NCI-H2029 (cell line): ENCODE measurements at regions not wholly inside any gene's neighbourhood (a gene's known extent, or its start where the extent isn't known, plus 50 kb on each side); places are given as distances from the start of the nearest gene placed in this dataset.

Experiments
- DNase-seq: peaks from one replicate; lab custom pipeline; 2025; lab: John Stamatoyannopoulos, UW

DNA sequence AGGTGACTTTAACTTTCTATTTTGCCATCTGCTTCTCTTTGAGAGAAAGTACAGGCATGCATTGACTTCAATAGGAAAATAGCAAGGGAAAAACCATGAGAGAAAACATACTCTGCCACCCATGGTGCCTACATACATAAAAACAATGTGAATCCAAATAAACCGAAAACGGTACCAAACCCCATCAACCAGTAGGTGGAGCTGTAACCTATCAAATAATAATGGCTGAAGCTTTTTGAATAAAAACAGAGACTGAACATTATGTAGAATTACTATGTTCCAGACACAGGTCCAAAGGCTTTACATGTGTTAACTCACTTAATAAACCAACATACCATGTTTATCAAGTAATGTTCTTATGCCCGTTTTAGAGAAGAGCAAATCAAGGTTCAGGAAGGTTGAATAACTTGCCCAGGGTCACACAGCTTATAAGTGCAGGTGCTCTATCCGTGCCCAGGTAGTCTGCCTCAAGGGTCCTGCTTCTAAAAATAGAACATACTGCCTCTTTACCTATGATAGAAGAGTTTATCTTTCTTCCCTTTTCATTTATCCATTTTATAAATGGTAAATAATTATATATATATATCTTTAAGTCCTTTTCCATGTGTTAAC is 293.9 kb upstream of the SYT4 start:
- DNase-seq: peak; percentile 13

GRCh38 chr18:43572163-43572562 is 294.9 kb upstream of the SYT4 start:
- no peak for DNase-seq

DNA sequence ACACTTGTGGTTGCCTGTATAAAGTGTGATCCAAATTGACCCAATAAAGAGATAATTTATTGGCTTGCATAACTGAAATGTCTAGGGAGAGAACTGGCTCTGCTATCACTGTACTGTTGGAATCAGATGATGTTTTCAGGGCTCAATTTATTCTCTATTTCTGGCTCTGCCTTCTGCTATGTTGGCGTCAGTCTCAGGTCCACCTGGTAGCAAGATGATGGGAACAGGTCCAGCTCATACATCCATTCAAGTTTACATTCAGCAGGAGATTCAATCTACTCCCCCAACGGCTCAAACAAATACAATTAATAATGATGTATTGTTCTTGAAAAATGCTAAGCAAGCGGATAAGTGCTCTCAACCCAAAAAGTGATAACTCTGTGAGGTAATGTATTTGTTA is 297.7 kb upstream of the SYT4 start:
- DNase-seq: no peak

- DNase-seq: no peak
Measured at GRCh38 chr18:43578211-43578610, 300.9 kb upstream of the SYT4 start.

DNA sequence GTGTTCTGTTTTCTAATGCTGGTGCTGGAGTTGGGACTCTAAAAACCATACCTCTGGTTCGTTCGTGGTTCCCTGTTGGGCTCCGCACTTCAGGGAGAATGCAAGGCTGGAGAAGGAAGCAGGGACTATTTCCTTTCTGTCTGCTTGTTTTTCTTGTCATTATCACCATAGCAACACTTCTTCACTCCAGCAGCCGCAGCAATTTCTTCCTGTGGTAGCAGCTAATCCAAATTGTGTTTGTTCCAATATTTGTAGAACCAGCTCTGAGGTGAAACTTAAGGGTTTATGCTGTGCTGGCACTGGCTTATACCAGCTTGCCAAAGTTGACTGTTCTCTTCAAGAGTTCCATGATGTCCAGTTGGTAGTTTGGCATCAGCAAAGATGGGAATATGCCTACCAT is 301.4 kb upstream of the SYT4 start:
- peak; percentile 40 for DNase-seq

DNA sequence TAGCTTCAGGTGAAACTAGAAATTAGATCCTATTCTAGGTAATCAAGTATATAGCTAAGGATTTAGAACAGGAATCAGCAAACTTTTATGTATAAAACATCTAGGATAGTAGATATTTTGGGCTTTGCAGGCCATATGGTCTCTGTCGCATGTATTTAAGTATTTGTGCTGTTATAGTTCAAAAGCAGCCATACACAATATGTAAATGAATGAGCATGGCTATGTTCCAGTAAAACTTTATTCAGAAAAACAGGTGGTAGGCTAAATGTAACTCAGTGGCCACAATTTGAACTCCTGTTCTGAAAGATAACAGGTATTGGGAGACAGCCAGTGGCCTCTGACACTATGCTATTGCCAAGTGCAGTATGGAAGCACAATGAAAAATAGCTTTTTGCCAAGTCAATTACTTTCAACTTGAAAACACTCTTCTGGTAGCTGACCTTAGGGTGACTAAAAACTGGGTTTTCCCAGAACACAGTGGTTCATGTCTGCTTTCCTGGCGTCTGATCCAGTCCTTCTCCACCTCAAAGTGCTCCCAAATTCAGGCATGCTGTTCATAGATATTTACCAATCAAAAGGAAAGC is 304.7 kb upstream of the SYT4 start:
- no peak for DNase-seq

GRCh38 chr18:43587538-43588153 is 310.4 kb upstream of the SYT4 start:
- DNase-seq: peak; percentile 21

- DNase-seq: no peak
Measured at GRCh38 chr18:43588838-43589237, 311.5 kb upstream of the SYT4 start.

DNA sequence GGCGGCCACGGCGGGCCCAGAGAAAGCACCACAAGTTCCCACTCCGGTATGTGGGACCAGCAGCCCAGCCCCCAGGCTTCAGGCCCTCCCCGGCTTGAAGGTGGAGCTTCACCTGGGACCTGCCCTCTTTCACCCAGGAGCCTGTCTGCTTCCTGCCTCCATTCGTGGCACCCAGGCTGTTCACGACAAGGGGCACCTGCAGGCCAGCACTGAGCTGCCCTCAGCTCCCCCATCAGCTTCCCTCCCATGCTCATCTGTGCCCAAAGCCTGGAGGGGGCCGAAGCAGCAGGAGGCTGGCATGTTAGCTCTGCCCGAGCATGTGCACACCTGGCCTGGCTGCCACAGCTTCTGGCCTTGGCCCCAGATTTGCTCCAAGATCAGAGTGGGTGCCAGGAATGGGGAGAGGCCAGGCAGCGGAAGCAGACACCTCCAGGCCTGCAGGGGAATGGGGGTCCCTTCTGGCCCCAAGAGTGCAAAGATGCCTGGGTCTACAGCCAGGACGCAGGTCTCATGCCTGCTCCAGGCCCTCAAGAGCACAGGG is 312.4 kb upstream of the SYT4 start:
- DNase-seq: no peak

GRCh38 chr18:43590182-43590903 is 313.1 kb upstream of the SYT4 start:
- DNase-seq: no peak

DNA sequence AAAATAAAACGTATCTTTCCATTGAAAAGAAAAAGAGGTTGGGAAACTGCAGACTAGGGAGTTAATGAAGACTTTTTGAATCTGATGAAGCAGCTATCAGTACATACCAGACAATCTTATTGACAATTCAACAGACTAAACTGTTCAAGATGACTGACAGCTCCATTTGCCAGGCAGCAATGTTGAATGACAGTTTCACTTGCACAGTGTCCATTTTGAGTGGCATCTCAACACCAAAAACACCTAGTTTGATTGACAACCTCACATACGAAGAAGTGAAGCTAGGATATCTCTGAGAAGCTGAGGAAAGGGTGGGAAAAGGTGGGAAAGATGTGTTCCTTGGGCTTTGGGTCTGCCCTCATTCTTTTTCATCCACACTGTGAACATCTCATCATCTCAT is 315.0 kb upstream of the SYT4 start:
- DNase-seq: no peak

- DNase-seq: peak; percentile 26
Measured at GRCh38 chr18:43596105-43596712, 318.9 kb upstream of the SYT4 start.

- DNase-seq: no peak
Measured at GRCh38 chr18:43601432-43601831, 324.1 kb upstream of the SYT4 start.

GRCh38 chr18:43605224-43605623 is 327.9 kb upstream of the SYT4 start:
- DNase-seq: no peak

GRCh38 chr18:43606795-43607194 is 329.5 kb upstream of the SYT4 start:
- DNase-seq: no peak

- DNase-seq: peak; percentile 11
Measured at GRCh38 chr18:43620936-43621335, 343.6 kb upstream of the SYT4 start.

GRCh38 chr18:43622024-43622423 is 344.7 kb upstream of the SYT4 start:
- no peak for DNase-seq

GRCh38 chr18:43625582-43625981 is 348.3 kb upstream of the SYT4 start:
- DNase-seq: no peak

- DNase-seq: no peak
Measured at GRCh38 chr18:43627848-43628530, 350.7 kb upstream of the SYT4 start.

GRCh38 chr18:43634994-43635393 is 357.7 kb upstream of the SYT4 start:
- DNase-seq: no peak

- no peak for DNase-seq
Measured at GRCh38 chr18:43635397-43635796, 358.1 kb upstream of the SYT4 start.
